H1 (cell line): ENCODE measurements at regions not wholly inside any gene's neighbourhood (a gene's known extent, or its start where the extent isn't known, plus 50 kb on each side); places are given as distances from the start of the nearest gene placed in this dataset.

Experiments used
- CTCF ChIA-PET: fragments of 300-600 bp; sonication (Branson Sonifier 250); formaldehyde crosslinking; loops from one replicate; lab custom pipeline; 2021; ENCODE audit not compliant: partially characterized antibody; lab: Charles Lee
- POLR2A ChIA-PET: fragments of 300-600 bp; sonication (Branson Sonifier 250); formaldehyde crosslinking; loops from one replicate; lab custom pipeline; 2021; ENCODE audit warnings: inconsistent platforms; ENCODE audit not compliant: partially characterized antibody; lab: Charles Lee
- DNase-seq, 2 experiments: peaks; one replicate each; pipeline versions ENCODE4 v3.0.0 to v3.0.0-alpha.2; 2010 to 2022; ENCODE audit warnings: low spot score in 2 of 2, low read depth in 1 of 2, mixed read lengths in 1 of 2
- FAIRE-seq: peaks from 2 replicates; lab custom pipeline; 2011; peaks lifted over from hg19 to GRCh38; lab: Jason Lieb, UNC
- H2AFZ ChIP-seq: 2 replicates; pipeline ENCODE4 v1.8.1; 2012; ENCODE audit warnings: low read length, inconsistent platforms
- H2AK5ac ChIP-seq: 2 replicates; pipeline ENCODE4 v1.6.1; 2013; ENCODE audit warnings: low read depth, low read length
- H2BK120ac ChIP-seq: replicated peaks from 2 replicates; pipeline ENCODE3; 2013; ENCODE audit warnings: low read depth, low read length, inconsistent platforms
- H2BK12ac ChIP-seq: 2 replicates; pipeline ENCODE4 v1.6.1; 2013; ENCODE audit warnings: low read depth, low read length
- H2BK15ac ChIP-seq: 2 replicates; pipeline ENCODE4 v1.6.1; 2013; ENCODE audit warnings: low read length
- H2BK20ac ChIP-seq: 2 replicates; pipeline ENCODE4 v1.6.1; 2013; ENCODE audit warnings: low read length
- H2BK5ac ChIP-seq: 2 replicates; pipeline ENCODE4 v1.6.1; 2013; ENCODE audit warnings: low read depth, low read length
- H3K14ac ChIP-seq: 2 replicates; pipeline ENCODE4 v1.6.1; 2013; ENCODE audit warnings: inconsistent platforms; ENCODE audit not compliant: insufficient read length
- H3K18ac ChIP-seq: 2 replicates; pipeline ENCODE4 v1.6.1; 2013; ENCODE audit warnings: low read length; ENCODE audit errors: extremely low read depth
- H3K23ac ChIP-seq: 2 replicates; pipeline ENCODE4 v1.6.1; 2013; ENCODE audit warnings: inconsistent platforms; ENCODE audit not compliant: insufficient read length
- H3K23me2 ChIP-seq: 2 replicates; pipeline ENCODE4 v1.6.1; 2013; ENCODE audit warnings: low read depth, low read length
- H3K27ac ChIP-seq: 2 replicates; pipeline ENCODE4 v1.6.1; 2011; ENCODE audit warnings: low read depth, low read length, inconsistent platforms
- H3K27me3 ChIP-seq, 4 experiments: replicated peaks in 1 of 4; 1 replicate in 1 of 4; 2 replicates in 3 of 4; pipeline versions ENCODE4 v1.6.1 to v1.8.1; 2011 to 2013; ENCODE audit warnings: low read length in 3 of 4, mild to moderate bottlenecking in 3 of 4, inconsistent platforms in 2 of 4, mixed read lengths in 2 of 4, moderate library complexity in 1 of 4; ENCODE audit not compliant: control insufficient read depth in 3 of 4, insufficient read depth in 3 of 4; ENCODE audit errors: extremely low read depth in 1 of 4
- H3K36me3 ChIP-seq, 4 experiments: 2 replicates each; pipeline versions ENCODE4 v1.6.1 to v1.8.1; 2011 to 2013; ENCODE audit warnings: mild to moderate bottlenecking in 4 of 4, low read length in 3 of 4, moderate library complexity in 2 of 4, control low read depth in 1 of 4, inconsistent platforms in 1 of 4; ENCODE audit not compliant: insufficient read depth in 4 of 4, control insufficient read depth in 2 of 4
- H3K4ac ChIP-seq: replicated peaks from 2 replicates; pipeline ENCODE3; 2013; ENCODE audit warnings: low read length, low read depth, mixed read lengths, inconsistent platforms; ENCODE audit not compliant: insufficient read length
- H3K4me1 ChIP-seq, 4 experiments: replicated peaks in 1 of 4; 1 replicate in 1 of 4; 2 replicates in 3 of 4; pipeline versions ENCODE4 v1.6.1 to v1.8.1; 2011 to 2013; ENCODE audit warnings: low read length in 3 of 4, inconsistent platforms in 2 of 4, mixed read lengths in 1 of 4; ENCODE audit not compliant: insufficient read depth in 4 of 4, control insufficient read depth in 3 of 4
- H3K4me2 ChIP-seq, 2 experiments: 2 replicates each; pipeline versions ENCODE4 v1.6.1 to v1.8.1; 2011 to 2013; ENCODE audit warnings: low read depth in 2 of 2, low read length in 2 of 2, control low read depth in 1 of 2, inconsistent platforms in 1 of 2, mild to moderate bottlenecking in 1 of 2; ENCODE audit not compliant: insufficient read depth in 1 of 2
- H3K4me3 ChIP-seq, 4 experiments: fragments of 200-600, 300-600 bp in 1 of 4; sonication (generic), shearing (Covaris generic), sonication (Bioruptor Twin) in 1 of 4; 2 replicates each; pipeline versions ENCODE4 v1.5.1 to v1.8.1; 2011 to 2016; ENCODE audit warnings: low read length in 4 of 4, low read depth in 3 of 4, control low read depth in 2 of 4, inconsistent platforms in 2 of 4, mild to moderate bottlenecking in 2 of 4, mixed read lengths in 1 of 4, moderate library complexity in 1 of 4; ENCODE audit not compliant: insufficient read depth in 2 of 4; ENCODE audit errors: extremely low read depth in 1 of 4
- H3K56ac ChIP-seq: replicated peaks from 2 replicates; pipeline ENCODE3; 2013; ENCODE audit warnings: low read depth, mild to moderate bottlenecking, mixed read lengths, low read length, inconsistent platforms; ENCODE audit not compliant: insufficient read length
- H3K79me1 ChIP-seq: 2 replicates; pipeline ENCODE4 v1.6.1; 2013; ENCODE audit warnings: low read depth, low read length, control low read depth
- H3K79me2 ChIP-seq, 2 experiments: 2 replicates each; pipeline versions ENCODE4 v1.6.1 to v1.8.1; 2012 to 2013; ENCODE audit warnings: low read length in 2 of 2, mild to moderate bottlenecking in 2 of 2, inconsistent platforms in 1 of 2; ENCODE audit not compliant: insufficient read depth in 2 of 2, control insufficient read depth in 1 of 2
- H3K9ac ChIP-seq, 4 experiments: replicated peaks in 1 of 4; 1 replicate in 1 of 4; 2 replicates in 3 of 4; pipeline versions ENCODE4 v1.6.1 to v1.8.1; 2011 to 2013; ENCODE audit warnings: low read depth in 3 of 4, low read length in 3 of 4, control low read depth in 2 of 4, mild to moderate bottlenecking in 2 of 4, moderate library complexity in 2 of 4, inconsistent platforms in 1 of 4; ENCODE audit errors: extremely low read depth in 1 of 4
- H3K9me3 ChIP-seq, 2 experiments: 2 replicates each; pipeline versions ENCODE4 v1.6.1 to v1.8.1; 2012 to 2013; ENCODE audit warnings: mild to moderate bottlenecking in 2 of 2, moderate library complexity in 2 of 2, control low read depth in 1 of 2, inconsistent platforms in 1 of 2, low read depth in 1 of 2, low read length in 1 of 2, mixed read lengths in 1 of 2; ENCODE audit not compliant: insufficient read depth in 2 of 2
- H4K20me1 ChIP-seq, 2 experiments: replicated peaks in 1 of 2; 2 replicates each; pipeline versions ENCODE3 to v1.8.1; 2011 to 2013; ENCODE audit warnings: inconsistent platforms in 2 of 2, low read length in 2 of 2, mild to moderate bottlenecking in 1 of 2; ENCODE audit not compliant: insufficient read depth in 2 of 2, control insufficient read depth in 1 of 2
- H4K5ac ChIP-seq: 2 replicates; pipeline ENCODE4 v1.6.1; 2013; ENCODE audit warnings: low read length, low read depth, mixed read lengths, inconsistent platforms; ENCODE audit not compliant: insufficient read length
- H4K8ac ChIP-seq: 2 replicates; pipeline ENCODE4 v1.8.0; 2013; ENCODE audit warnings: mild to moderate bottlenecking, moderate library complexity, low read length, inconsistent platforms; ENCODE audit not compliant: insufficient read depth; ENCODE audit errors: extremely low read depth
- H4K91ac ChIP-seq: replicated peaks from 2 replicates; pipeline ENCODE3; 2013; ENCODE audit warnings: low read length, mixed read lengths, inconsistent platforms; ENCODE audit not compliant: insufficient read length
- BRCA1 ChIP-seq: IDR thresholded peaks from 2 replicates; pipeline ENCODE4 v1.6.1; 2012; ENCODE audit warnings: low read depth, low read length, improper control_type of control experiment
- CEBPB ChIP-seq: IDR thresholded peaks from 2 replicates; pipeline ENCODE4 v1.6.1; 2012; ENCODE audit warnings: low read depth, low read length
- EGR1 ChIP-seq: IDR thresholded peaks from 2 replicates; pipeline ENCODE4 v1.6.1; 2011; ENCODE audit warnings: low read depth, low read length, borderline replicate concordance
- EP300 ChIP-seq, 2 experiments: IDR thresholded peaks; 1 replicate in 1 of 2; 2 replicates in 1 of 2; pipeline ENCODE4 v1.6.1; 2011 to 2012; ENCODE audit warnings: low read depth in 2 of 2, low read length in 2 of 2, mild to moderate bottlenecking in 2 of 2, borderline replicate concordance in 1 of 2, inconsistent platforms in 1 of 2, moderate library complexity in 1 of 2
- EZH2 ChIP-seq: fragments of 200-600 bp; sonication (generic); IDR thresholded peaks from 2 replicates; pipeline ENCODE4 v1.7.1; 2012; ENCODE audit warnings: low read depth, mild to moderate bottlenecking, moderate library complexity, low read length, inconsistent platforms; ENCODE audit not compliant: severe bottlenecking
- TF ChIP-seq, protein P1 (sequence below): IDR thresholded peaks from 2 replicates; pipeline ENCODE4 v1.6.1; 2012; ENCODE audit warnings: inconsistent platforms

DNA sequence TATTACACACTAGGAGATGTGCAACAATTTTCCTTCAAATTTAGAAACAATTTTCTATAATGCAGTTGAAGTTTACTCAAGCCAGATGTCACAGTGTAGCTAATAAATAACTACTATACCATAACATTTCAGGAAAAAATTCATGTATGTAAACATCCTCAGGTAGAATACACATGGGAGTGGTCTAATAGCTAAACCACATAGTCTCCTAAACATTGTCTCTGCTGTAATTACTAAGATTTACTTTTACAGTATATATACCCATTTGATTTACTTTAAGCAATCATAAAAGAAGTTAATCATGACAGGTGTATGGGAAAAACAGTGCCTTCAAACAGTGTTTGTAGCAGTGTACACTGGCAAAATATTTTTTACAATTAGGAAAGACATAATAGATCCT lies 110.1 kb upstream of the GRM7 start:
- H3K56ac ChIP-seq: no peak overlapping the region
- TF ChIP-seq EZH2 (no peak), EGR1 (no peak), CEBPB (no peak), EP300 (IDR thresholded peaks at IDR 0.05; ENCODE audit: borderline replicate concordance in 1 of 2, low read depth in 2 of 2, low read length in 2 of 2) (no peak), BRCA1 (no peak)
- TF ChIP-seq, protein P1, sequence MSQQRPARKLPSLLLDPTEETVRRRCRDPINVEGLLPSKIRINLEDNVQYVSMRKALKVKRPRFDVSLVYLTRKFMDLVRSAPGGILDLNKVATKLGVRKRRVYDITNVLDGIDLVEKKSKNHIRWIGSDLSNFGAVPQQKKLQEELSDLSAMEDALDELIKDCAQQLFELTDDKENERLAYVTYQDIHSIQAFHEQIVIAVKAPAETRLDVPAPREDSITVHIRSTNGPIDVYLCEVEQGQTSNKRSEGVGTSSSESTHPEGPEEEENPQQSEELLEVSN: no peak
- TF ChIP-seq, all 59 proteins: peak for 0

More for the DNA sequence above, 110.1 kb upstream of the GRM7 start:
- H3K23ac ChIP-seq: no peak overlapping the region
- H2AK5ac ChIP-seq: no peak overlapping the region
- peaks cover 0 to 1% (median 0%) of the 10 kb centered on the region in 4 experiments; a peak in 1 of 7 replicates for H3K27me3 ChIP-seq
- no peaks in the 10 kb centered on the region for H3K9me3 ChIP-seq
- FAIRE-seq (no peak), DNase-seq (no peak)
- H2BK120ac ChIP-seq: no peak overlapping the region
- no peak overlapping the region for H3K27ac ChIP-seq
- H2BK12ac ChIP-seq: no peak overlapping the region
- no peaks in the 10 kb centered on the region for H3K23me2 ChIP-seq
- no peak overlapping the region for H4K91ac ChIP-seq
- H3K79me2 ChIP-seq: no peaks in the 10 kb centered on the region
- H2AFZ ChIP-seq: no peak overlapping the region
- ChIA-PET POLR2A (no interaction called here), CTCF (interaction anchor here (1.1 kb wide), 1 partner anchor 545 kb away, joined by 3 read pairs; no protein-coding TSS in a partner anchor)
- H4K8ac ChIP-seq: no peak overlapping the region
- no peak overlapping the region for H3K18ac ChIP-seq
- no peaks in the 10 kb centered on the region for H3K4me1 ChIP-seq
- no peak overlapping the region for H3K4me2 ChIP-seq
- no peak overlapping the region for H3K14ac ChIP-seq
- H3K79me1 ChIP-seq: no peaks in the 10 kb centered on the region
- H4K5ac ChIP-seq: no peak overlapping the region
- no peaks in the 10 kb centered on the region for H3K36me3 ChIP-seq
- no peak overlapping the region for H3K9ac ChIP-seq
- H4K20me1 ChIP-seq: no peaks in the 10 kb centered on the region
- H3K4ac ChIP-seq: no peak overlapping the region
- H3K4me3 ChIP-seq: no peak overlapping the region
- H2BK20ac ChIP-seq: no peak overlapping the region
- H2BK5ac ChIP-seq: no peak overlapping the region
- H2BK15ac ChIP-seq: no peak overlapping the region
